ENCODE measurements at regions not wholly inside any gene's neighbourhood (a gene's known extent, or its start where the extent isn't known, plus 50 kb on each side); places are given as distances from the start of the nearest gene placed in this dataset.

GRCh38 chr11:116356451-116356850 is 416.3 kb downstream of the BUD13 start:
- H3K27ac ChIP-seq = no peak overlapping the region
- TF ChIP-seq ZFX (IDR thresholded peaks at IDR 0.05; ENCODE audit: borderline replicate concordance) = no peak
- no peak for TF ChIP-seq CTCF (IDR thresholded peaks at IDR 0.05)

DNA sequence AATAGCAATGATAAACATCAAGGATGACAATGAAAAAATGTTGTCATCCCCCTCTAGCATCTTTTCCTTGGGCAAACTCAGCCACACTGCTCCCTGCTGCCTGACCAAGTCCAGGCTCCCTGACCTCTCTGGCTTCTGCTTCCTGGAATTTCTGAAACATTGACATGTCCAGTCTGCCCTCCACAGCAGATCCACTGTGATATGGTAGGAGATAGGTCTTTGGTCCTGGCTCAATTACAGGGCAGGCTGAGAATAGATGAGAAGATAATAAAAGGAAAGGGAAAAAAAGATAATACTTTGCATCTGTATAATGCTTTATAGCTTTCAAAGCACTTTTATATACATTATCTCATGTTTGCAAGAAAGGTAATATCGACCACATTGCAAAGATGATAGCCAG is 417.7 kb downstream of the BUD13 start:
- no peak overlapping the region for H3K27ac ChIP-seq
- TF ChIP-seq CTCF (IDR thresholded peaks at IDR 0.05) (no peak), ZFX (IDR thresholded peaks at IDR 0.05; ENCODE audit: borderline replicate concordance) (no peak)

GRCh38 chr11:116353589-116353988 is 419.2 kb downstream of the BUD13 start:
- TF ChIP-seq ZFX (IDR thresholded peaks at IDR 0.05; ENCODE audit: borderline replicate concordance) (no peak), CTCF (IDR thresholded peaks at IDR 0.05) (no peak)
- no peak overlapping the region for H3K27ac ChIP-seq

DNA sequence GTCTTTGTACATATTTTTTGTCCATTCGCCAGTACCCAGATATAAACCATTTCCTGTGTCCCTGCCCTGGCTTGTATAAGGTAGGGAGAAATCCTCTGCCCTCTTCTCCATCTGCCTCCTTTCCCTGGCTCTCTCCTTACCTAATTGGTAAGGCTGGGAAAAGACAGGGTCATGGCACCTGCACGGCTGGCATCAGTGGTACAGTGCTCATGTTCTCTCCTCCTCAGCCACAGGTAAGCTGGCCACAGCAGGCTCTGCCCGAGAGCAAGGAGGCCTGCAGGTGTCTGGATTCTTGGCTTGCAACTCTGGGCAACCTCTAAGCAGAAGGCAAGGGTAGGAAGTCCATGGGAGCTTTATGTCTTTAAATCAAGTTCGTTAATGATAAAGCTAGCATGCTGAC is 419.9 kb downstream of the BUD13 start:
- no peak for TF ChIP-seq ZFX (IDR thresholded peaks at IDR 0.05; ENCODE audit: borderline replicate concordance)
- no peak for TF ChIP-seq CTCF (IDR thresholded peaks at IDR 0.05)
- no peak overlapping the region for H3K27ac ChIP-seq

- H3K27ac ChIP-seq = no peak overlapping the region
- no peak for TF ChIP-seq ZFX (IDR thresholded peaks at IDR 0.05; ENCODE audit: borderline replicate concordance)
- no peak for TF ChIP-seq CTCF (IDR thresholded peaks at IDR 0.05)
Observed at GRCh38 chr11:116348226-116348625, 424.6 kb downstream of the BUD13 start.

GRCh38 chr11:116345575-116345974 is 427.2 kb downstream of the BUD13 start:
- H3K27ac ChIP-seq = no peak overlapping the region
- no peak for TF ChIP-seq CTCF (IDR thresholded peaks at IDR 0.05)

DNA sequence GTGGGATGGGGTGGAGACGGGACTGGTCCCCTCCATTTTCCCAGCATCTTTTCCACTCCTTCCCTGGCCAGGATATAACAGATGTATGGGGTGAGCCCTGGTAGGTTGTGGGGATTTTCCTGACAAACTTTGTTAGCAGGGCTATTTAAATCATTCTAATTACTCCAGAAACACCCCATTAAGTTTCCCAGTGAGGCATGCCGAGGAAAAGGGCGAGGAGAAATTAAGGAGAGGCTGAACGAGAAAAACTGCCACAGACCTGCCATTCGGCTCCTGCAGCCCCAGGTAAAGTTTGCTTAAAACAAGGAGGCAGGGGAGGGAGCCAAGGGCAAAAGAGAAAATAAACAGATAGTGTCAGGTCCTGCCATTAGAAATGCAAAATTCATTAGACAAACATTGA is 428.2 kb downstream of the BUD13 start:
- no peak overlapping the region for H3K27ac ChIP-seq
- TF ChIP-seq ZFX (IDR thresholded peaks at IDR 0.05; ENCODE audit: borderline replicate concordance) (no peak), CTCF (IDR thresholded peaks at IDR 0.05) (no peak)

Data from 22Rv1 (cell line).